ENCODE measurements at regions not wholly inside any gene's neighbourhood (a gene's known extent, or its start where the extent isn't known, plus 50 kb on each side); places are given as distances from the start of the nearest gene placed in this dataset.

GRCh38 chr12:118467641-118468305, 91.4 kb downstream of the SUDS3 start:
- Mint-ChIP-seq H3K4me3 (no peak overlapping the region), H3K4me1 (no peaks in the 10 kb centered on the region), H3K36me3 (no peaks in the 10 kb centered on the region), H3K27ac (no peak overlapping the region), H3K27me3 (ENCODE audit: low read depth) (no peaks in the 10 kb centered on the region), H3K9me3 (no peaks in the 10 kb centered on the region)
- DNase-seq (ENCODE audit: low spot score in 2 of 2, unreplicated experiment in 2 of 2), result no peak
- TF ChIP-seq, protein P1, sequence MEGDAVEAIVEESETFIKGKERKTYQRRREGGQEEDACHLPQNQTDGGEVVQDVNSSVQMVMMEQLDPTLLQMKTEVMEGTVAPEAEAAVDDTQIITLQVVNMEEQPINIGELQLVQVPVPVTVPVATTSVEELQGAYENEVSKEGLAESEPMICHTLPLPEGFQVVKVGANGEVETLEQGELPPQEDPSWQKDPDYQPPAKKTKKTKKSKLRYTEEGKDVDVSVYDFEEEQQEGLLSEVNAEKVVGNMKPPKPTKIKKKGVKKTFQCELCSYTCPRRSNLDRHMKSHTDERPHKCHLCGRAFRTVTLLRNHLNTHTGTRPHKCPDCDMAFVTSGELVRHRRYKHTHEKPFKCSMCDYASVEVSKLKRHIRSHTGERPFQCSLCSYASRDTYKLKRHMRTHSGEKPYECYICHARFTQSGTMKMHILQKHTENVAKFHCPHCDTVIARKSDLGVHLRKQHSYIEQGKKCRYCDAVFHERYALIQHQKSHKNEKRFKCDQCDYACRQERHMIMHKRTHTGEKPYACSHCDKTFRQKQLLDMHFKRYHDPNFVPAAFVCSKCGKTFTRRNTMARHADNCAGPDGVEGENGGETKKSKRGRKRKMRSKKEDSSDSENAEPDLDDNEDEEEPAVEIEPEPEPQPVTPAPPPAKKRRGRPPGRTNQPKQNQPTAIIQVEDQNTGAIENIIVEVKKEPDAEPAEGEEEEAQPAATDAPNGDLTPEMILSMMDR (IDR thresholded peaks at IDR 0.05; ENCODE audit: unreplicated experiment), result no peak

GRCh38 chr12:118472940-118473339, 96.6 kb downstream of the SUDS3 start:
- Mint-ChIP-seq H3K27me3 (ENCODE audit: low read depth) (no peaks in the 10 kb centered on the region), H3K27ac (no peak overlapping the region), H3K4me3 (no peak overlapping the region), H3K36me3 (no peaks in the 10 kb centered on the region), H3K9me3 (no peaks in the 10 kb centered on the region), H3K4me1 (no peaks in the 10 kb centered on the region)
- TF ChIP-seq, protein P1 (IDR thresholded peaks at IDR 0.05; ENCODE audit: unreplicated experiment), result no peak
- no peak for DNase-seq (ENCODE audit: low spot score in 2 of 2, unreplicated experiment in 2 of 2)

DNA sequence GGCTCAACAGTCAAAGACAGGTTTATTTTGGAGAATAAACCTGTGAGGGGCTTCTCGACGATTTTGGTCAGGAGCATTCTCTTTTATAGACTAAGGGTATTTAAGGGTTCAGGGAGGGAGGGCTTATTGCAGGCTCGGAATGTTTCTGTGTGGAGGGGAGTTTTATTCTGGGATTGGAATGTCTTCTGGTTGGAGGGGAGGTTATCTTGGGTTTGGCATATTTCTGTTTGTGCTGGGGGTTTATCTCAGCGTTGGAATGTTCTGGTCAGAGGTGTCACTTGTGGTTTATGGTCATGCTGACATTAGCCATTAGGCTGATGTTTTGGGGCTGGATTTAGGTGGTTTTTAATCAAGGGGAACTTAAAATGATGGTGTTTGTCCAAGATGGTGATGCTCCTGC, 103.9 kb downstream of the SUDS3 start:
- no peaks in the 10 kb centered on the region for H3K4me1 Mint-ChIP-seq
- H3K9me3 Mint-ChIP-seq, result no peaks in the 10 kb centered on the region
- no peaks in the 10 kb centered on the region for H3K27me3 Mint-ChIP-seq (ENCODE audit: low read depth)
- H3K36me3 Mint-ChIP-seq, result no peaks in the 10 kb centered on the region
- H3K27ac Mint-ChIP-seq, result no peak overlapping the region
- no peak overlapping the region for H3K4me3 Mint-ChIP-seq
- DNase-seq (ENCODE audit: low spot score in 2 of 2, unreplicated experiment in 2 of 2), result no peak
- TF ChIP-seq, protein P1 (IDR thresholded peaks at IDR 0.05; ENCODE audit: unreplicated experiment), result no peak

DNA sequence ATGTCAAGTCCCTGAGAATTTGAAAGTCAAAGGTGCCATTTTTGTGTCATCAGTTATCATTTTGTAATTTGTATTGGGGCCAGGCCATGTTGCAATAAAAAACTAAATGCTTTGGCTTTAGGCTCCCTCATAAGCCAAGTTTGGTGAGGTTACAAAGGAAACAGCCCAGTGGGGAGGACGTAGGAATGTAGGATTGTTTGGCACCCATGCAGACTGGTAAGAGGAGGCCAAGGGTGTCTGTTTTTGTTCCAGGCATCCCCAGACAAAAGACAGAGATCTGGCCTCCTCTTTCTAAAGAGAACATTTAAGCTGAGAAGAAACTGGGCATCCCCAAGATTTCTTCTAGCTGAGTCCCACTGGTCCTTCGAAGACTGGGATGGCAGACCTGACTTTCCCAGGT, 111.7 kb downstream of the SUDS3 start:
- Mint-ChIP-seq H3K4me1 (no peaks in the 10 kb centered on the region), H3K36me3 (no peaks in the 10 kb centered on the region), H3K9me3 (peaks cover 24% of the 10 kb centered on the region), H3K27ac (no peak overlapping the region), H3K4me3 (no peak overlapping the region), H3K27me3 (ENCODE audit: low read depth) (peaks cover 4% of the 10 kb centered on the region)
- TF ChIP-seq, protein P1 (IDR thresholded peaks at IDR 0.05; ENCODE audit: unreplicated experiment), result no peak
- DNase-seq (ENCODE audit: low spot score in 2 of 2, unreplicated experiment in 2 of 2), result no peak

DNA sequence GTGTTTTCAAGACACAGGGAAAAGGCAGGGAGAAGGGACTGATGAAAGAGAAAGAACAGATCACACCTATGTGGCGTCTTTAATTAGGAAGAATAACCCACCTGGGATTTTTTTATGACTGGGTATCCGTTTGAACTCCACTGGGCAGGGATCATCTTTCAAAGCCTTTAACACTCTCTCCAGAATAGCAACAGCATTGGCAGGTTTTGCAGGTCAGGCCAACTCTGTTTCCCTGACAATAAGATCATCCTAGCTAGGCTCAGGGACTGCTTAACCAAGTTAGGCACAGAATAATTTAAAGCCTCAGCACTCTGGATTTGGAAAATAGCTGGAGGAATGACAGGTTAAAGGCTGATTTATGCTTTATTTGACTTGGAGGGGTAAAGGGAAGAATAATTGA, 117.6 kb downstream of the SUDS3 start:
- no peaks in the 10 kb centered on the region for H3K36me3 Mint-ChIP-seq

More for the DNA sequence above, 117.6 kb downstream of the SUDS3 start:
- peaks cover 4% of the 10 kb centered on the region for H3K27me3 Mint-ChIP-seq (ENCODE audit: low read depth)
- H3K27ac Mint-ChIP-seq, result no peak overlapping the region
- H3K4me1 Mint-ChIP-seq, result no peaks in the 10 kb centered on the region
- peaks cover 7% of the 10 kb centered on the region for H3K9me3 Mint-ChIP-seq
- no peak overlapping the region for H3K4me3 Mint-ChIP-seq
- TF ChIP-seq, protein P1 (IDR thresholded peaks at IDR 0.05; ENCODE audit: unreplicated experiment), result no peak
- DNase-seq (ENCODE audit: low spot score in 2 of 2, unreplicated experiment in 2 of 2), result no peak
